Ovary (tissue), 3 donors: ENCODE measurements at regions not wholly inside any gene's neighbourhood (a gene's known extent, or its start where the extent isn't known, plus 50 kb on each side); places are given as distances from the start of the nearest gene placed in this dataset.

ENCODE experiments used
- EP300 ChIP-seq: sonication (generic); formaldehyde crosslinking; IDR thresholded peaks from one replicate; pipeline ENCODE4 v1.6.1; 2017; ENCODE audit warnings: antibody characterized with exemption
- POLR2A ChIP-seq: fragments of 450-650 bp; IDR thresholded peaks from one replicate; pipeline ENCODE4 v1.6.1; 2017; ENCODE audit warnings: antibody characterized with exemption, mild to moderate bottlenecking, moderate library complexity
- TF ChIP-seq, protein P1 (sequence below), 3 donors: fragments of 450-650 bp in 2 of 3; fragments of 200-600 bp in 1 of 3; IDR thresholded peaks; one replicate each; pipeline versions ENCODE4 v1.5.1 to v1.8.0; 2016 to 2022; ENCODE audit warnings: antibody characterized with exemption in 3 of 3, mild to moderate bottlenecking in 1 of 3
- donor health status: DM: no; HTN: no; CAD: no.

- TF ChIP-seq, protein P1, sequence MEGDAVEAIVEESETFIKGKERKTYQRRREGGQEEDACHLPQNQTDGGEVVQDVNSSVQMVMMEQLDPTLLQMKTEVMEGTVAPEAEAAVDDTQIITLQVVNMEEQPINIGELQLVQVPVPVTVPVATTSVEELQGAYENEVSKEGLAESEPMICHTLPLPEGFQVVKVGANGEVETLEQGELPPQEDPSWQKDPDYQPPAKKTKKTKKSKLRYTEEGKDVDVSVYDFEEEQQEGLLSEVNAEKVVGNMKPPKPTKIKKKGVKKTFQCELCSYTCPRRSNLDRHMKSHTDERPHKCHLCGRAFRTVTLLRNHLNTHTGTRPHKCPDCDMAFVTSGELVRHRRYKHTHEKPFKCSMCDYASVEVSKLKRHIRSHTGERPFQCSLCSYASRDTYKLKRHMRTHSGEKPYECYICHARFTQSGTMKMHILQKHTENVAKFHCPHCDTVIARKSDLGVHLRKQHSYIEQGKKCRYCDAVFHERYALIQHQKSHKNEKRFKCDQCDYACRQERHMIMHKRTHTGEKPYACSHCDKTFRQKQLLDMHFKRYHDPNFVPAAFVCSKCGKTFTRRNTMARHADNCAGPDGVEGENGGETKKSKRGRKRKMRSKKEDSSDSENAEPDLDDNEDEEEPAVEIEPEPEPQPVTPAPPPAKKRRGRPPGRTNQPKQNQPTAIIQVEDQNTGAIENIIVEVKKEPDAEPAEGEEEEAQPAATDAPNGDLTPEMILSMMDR (IDR thresholded peaks at IDR 0.05) = no peak
- no peak for TF ChIP-seq POLR2A
- no peak for TF ChIP-seq EP300
These were observed 169.4 kb upstream of the ADO start for GRCh38 chr10:62635127-62635526.
